NCI-H345 treated with DMSO at 0.1 percent for 48 hours (cell line): ENCODE measurements at regions not wholly inside any gene's neighbourhood (a gene's known extent, or its start where the extent isn't known, plus 50 kb on each side); places are given as distances from the start of the nearest gene placed in this dataset.

ENCODE experiments used
- DNase-seq: peaks from one replicate; lab custom pipeline; 2025; ENCODE audit not compliant: unreplicated experiment; lab: John Stamatoyannopoulos, UW

- DNase-seq, result no peak
Observed at GRCh38 chr15:67892559-67893377, 52.9 kb upstream of the RNU6-1 start.

GRCh38 chr15:67895237-67895636 lies 55.4 kb upstream of the RNU6-1 start:
- no peak for DNase-seq

GRCh38 chr15:67897646-67898339 lies 57.9 kb upstream of the RNU6-1 start:
- DNase-seq, result no peak

GRCh38 chr15:67899596-67900283 lies 59.9 kb upstream of the RNU6-1 start:
- DNase-seq, result no peak

GRCh38 chr15:67900621-67901147 lies 60.8 kb upstream of the RNU6-1 start:
- DNase-seq, result no peak

GRCh38 chr15:67901922-67902321 lies 62.1 kb upstream of the RNU6-1 start:
- DNase-seq, result no peak

- DNase-seq, result no peak
Observed at GRCh38 chr15:67902579-67903009, 62.7 kb upstream of the RNU6-1 start.

- DNase-seq, result no peak
Observed at GRCh38 chr15:67903708-67904107, 63.9 kb upstream of the RNU6-1 start.

GRCh38 chr15:67905628-67906027 lies 65.8 kb upstream of the RNU6-1 start:
- DNase-seq, result no peak

GRCh38 chr15:67906382-67906781 lies 66.5 kb upstream of the RNU6-1 start:
- DNase-seq, result no peak

- DNase-seq, result no peak
Observed at GRCh38 chr15:67907184-67907723, 67.4 kb upstream of the RNU6-1 start.

- no peak for DNase-seq
Observed at GRCh38 chr15:67908756-67909155, 68.9 kb upstream of the RNU6-1 start.

- no peak for DNase-seq
Observed at GRCh38 chr15:67911727-67912126, 71.9 kb upstream of the RNU6-1 start.

GRCh38 chr15:67914028-67914427 lies 74.2 kb upstream of the RNU6-1 start:
- DNase-seq, result no peak

GRCh38 chr15:67914537-67915460 lies 75.0 kb upstream of the RNU6-1 start:
- no peak for DNase-seq

- peak; percentile 40 for DNase-seq
Observed at GRCh38 chr15:67915461-67916374, 75.9 kb upstream of the RNU6-1 start.

- no peak for DNase-seq
Observed at GRCh38 chr15:67916565-67916964, 76.7 kb upstream of the RNU6-1 start.

- DNase-seq, result no peak
Observed at GRCh38 chr15:67917037-67917436, 77.2 kb upstream of the RNU6-1 start.

- no peak for DNase-seq
Observed at GRCh38 chr15:67917636-67918035, 77.8 kb upstream of the RNU6-1 start.
